H1 (cell line): ENCODE measurements at regions not wholly inside any gene's neighbourhood (a gene's known extent, or its start where the extent isn't known, plus 50 kb on each side); places are given as distances from the start of the nearest gene placed in this dataset.

Source experiments
- CTCF ChIP-seq, 3 experiments: IDR thresholded peaks; 1 replicate in 2 of 3; 2 replicates in 1 of 3; pipeline versions ENCODE4 v1.5.1 to v1.6.1; 2011; ENCODE audit warnings: low read length in 3 of 3, mild to moderate bottlenecking in 3 of 3, inconsistent platforms in 2 of 3, low read depth in 1 of 3, moderate library complexity in 1 of 3; ENCODE audit not compliant: insufficient read depth in 1 of 3; ENCODE audit errors: control extremely low read depth in 1 of 3

GRCh38 chr2:238574490-238575271, 148.0 kb downstream of the ASB1 start (continued):
- peak in 2 of 3 experiments; percentile 18 to 22; a peak in 2 of 4 replicates for TF ChIP-seq CTCF (IDR thresholded peaks at IDR 0.05; ENCODE audit: control extremely low read depth in 1 of 3, insufficient read depth in 1 of 3, low read depth in 1 of 3, low read length in 3 of 3)
